ENCODE measurements at regions not wholly inside any gene's neighbourhood (a gene's known extent, or its start where the extent isn't known, plus 50 kb on each side); places are given as distances from the start of the nearest gene placed in this dataset.
"Not testable (repeated sequence)": the region's sequence is repeated elsewhere in the genome, so short reads cannot be mapped to it uniquely, and the experiment has no call there.

- no peak for DNase-seq (ENCODE audit: low read depth in 2 of 2)
These were observed 242.0 kb downstream of the ARHGAP12 start for GRCh38 chr10:31686599-31686998.

DNA sequence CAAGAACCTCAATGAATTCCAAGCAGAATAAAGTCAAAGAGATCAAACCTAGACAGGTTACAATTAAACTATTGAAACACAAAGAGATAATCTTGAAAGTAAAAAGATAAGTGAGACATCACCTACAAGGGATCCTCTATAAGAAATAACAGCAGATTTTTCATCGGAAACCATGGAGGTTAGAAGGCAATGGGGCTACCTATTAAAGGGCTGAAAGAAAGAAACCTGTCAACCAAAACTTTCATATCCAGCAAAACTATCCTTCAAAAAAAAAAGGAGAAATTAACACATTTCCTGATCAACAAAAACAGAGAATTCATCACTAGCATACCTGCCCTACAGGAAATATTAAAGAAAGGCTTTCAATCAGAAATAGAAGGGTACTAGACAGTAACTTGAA lies 244.9 kb downstream of the ARHGAP12 start:
- DNase-seq (ENCODE audit: low read depth in 2 of 2): no peak

DNA sequence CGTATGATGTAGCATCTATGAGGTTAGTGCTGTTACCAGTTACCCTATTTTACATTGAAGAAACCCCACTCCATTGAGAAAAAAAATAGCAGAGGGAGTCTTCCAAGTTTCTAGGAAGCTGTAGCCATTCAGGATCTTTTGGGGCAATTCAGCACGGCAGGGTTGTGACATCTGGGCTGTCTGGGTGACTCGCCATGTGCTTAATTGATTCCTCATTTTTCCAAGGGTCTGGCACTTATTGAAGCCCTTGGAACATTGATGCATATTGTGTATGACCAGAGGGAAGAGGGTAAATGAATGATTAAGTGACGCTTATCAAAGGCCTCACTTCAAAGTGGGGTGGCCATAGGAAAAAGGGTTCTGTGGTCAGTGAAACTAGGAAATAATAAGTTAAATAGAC lies 248.7 kb downstream of the ARHGAP12 start:
- DNase-seq (ENCODE audit: low read depth in 2 of 2): no peak

DNA sequence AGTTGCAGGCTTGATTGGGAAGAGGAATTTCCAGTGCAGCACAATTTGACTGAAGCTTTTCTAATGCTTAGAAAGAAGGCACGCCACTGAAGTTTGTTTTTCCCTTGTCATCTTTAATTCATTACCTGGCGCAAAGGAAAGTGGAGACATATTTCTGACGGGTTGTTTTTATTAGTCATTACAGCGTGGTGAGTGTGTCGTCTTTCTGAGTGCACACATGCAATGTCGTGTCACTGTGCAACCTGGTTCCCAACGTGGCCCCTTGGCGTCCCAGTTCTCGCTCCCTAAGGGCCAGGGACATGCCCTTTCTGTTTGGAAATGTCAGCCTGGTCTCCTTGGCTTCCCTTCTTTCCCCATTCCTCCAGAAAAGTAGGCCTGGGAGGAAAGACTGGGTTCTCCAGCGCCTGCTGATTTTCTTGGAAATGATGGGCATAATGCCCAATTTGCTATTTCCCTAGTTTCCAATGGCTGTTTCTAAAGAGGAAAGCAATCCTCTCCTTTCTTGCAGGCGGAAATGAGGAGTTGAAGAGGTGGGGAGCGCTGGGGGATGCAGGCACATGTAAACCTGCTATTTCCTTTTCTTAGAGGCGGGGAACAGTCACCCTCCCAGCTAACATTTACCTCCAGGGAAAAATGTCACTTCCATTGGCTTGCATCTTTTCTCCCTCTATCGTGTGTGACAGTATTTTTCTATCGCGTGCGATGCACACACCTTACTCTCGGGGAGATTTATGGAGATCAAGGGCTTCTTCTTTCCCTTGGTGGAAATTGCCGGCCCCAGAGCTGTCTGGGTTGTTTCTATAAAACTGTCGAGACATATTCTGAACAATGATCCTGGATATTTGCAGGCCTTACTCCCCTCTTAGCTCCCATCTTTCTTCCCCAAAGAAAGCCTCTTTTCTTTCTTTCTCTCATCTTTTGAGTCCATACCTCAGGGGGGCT lies 249.8 kb downstream of the ARHGAP12 start:
- no peak for DNase-seq (ENCODE audit: low read depth in 2 of 2)

- no peak for DNase-seq (ENCODE audit: low read depth in 2 of 2)
These were observed 250.5 kb downstream of the ARHGAP12 start for GRCh38 chr10:31678139-31678536.

DNA sequence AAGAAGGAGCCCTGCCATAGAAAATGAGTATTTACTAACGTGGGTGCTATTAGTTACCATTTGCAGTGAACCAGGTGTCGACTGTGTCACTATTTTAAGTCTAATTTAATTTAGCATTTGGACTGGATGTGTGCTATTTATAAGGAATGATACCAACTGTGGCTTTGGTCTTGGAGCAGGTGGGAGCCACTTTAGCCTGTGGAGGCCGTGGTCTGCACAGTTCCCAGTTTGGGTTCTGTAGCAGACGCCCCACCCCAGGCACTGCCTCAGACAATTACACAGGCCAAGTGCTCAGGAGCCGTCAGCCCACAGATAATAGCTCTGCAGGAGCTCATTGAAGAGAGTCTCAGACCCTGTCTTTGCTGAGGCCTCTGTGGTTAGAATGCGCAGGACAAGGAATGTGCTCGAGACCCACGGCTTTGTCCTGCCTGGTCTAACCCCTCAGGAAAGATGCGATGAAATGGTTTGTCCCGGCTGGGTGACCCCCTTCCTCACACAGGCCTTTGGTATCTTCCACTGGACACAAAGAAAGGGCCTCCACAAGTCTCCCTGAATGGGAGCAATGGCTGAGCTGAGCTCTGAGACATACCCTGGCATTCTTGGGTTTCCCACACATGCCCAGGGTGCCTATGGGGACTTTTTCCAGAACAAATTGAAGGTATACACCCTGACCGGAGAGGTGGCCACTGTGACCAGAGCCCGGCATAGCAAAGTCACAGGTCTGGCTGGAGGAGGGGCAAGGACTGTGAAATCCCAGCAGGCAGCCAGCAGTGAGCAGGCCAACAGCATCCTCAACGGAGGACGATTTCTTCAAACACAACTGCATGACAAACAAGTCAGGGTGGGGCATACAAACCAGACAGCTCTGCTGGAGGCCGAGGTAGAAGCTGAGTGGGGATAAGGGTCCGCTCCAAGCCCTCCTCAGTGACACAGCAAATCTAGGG lies 251.2 kb downstream of the ARHGAP12 start:
- DNase-seq (ENCODE audit: low read depth in 2 of 2): no peak

DNA sequence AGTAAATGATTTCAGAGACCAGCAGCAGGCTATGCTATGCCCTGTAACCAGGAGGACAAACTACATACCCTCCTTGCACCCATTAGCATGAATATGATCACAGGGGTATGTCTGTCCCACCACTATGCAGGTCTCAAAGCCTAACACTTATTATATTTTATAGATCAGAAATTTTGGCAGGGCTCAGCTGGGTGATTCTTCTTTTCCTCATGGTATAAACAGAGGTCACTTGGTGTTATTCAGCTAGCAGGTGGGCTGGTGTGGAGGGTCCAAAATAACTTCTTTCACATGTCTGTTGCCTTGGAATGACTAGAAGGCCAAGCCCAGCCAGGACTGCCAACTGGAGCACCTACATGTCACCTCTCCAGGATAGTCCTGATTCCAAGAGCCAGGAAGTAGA lies 252.9 kb downstream of the ARHGAP12 start:
- DNase-seq (ENCODE audit: low read depth in 2 of 2): no peak

DNA sequence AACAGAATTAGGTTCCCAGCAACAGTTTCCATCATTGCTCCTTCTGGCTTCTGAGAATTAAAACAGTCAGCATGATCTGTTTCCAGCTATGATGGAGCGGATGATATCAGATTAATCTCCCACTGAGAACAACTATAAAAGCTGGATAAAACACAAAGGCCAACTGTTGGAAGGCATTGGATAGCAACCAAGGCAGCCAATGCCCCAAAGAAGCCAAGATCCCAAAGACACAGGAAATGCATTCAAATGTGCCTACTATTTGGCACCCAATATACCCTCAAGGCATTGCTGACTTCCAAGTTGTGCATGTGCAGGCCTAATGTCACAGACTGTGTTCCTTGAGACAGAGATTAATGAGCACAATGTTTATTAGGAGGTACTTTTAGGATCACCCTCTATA lies 259.3 kb downstream of the ARHGAP12 start:
- DNase-seq (ENCODE audit: low read depth in 2 of 2): no peak

- DNase-seq (ENCODE audit: low read depth in 2 of 2): no peak
These were observed 260.3 kb downstream of the ARHGAP12 start for GRCh38 chr10:31668326-31668725.

DNA sequence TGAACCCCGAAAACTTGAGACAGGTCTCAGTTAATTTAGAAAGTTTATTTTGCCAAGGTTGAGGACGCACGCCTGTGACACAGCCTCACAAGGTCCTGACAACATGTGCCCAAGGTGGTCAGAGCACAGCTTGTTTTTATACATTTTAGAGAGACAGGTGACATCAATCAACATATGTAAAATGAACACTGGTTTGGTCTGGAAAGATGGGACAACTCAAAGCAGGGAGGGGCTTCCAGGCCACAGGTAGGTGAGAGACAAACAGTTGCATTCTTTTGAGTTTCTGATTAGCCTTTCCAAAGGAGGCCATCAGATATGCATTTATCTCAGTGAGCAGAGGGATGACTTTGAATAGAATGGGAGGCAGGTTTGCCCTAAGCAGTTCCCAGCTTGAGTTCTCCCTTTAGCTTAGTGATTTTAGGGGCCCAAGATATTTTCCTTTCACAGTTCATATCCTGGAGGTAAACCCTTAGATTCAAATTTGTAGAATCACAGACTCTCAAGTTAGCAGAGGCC lies 262.8 kb downstream of the ARHGAP12 start:
- not testable (repeated sequence) for DNase-seq (ENCODE audit: low read depth in 2 of 2)

- no peak for DNase-seq (ENCODE audit: low read depth in 2 of 2)
These were observed 263.8 kb downstream of the ARHGAP12 start for GRCh38 chr10:31664803-31665202.

- DNase-seq (ENCODE audit: low read depth in 2 of 2): not testable (repeated sequence)
These were observed 264.6 kb downstream of the ARHGAP12 start for GRCh38 chr10:31664071-31664470.

GRCh38 chr10:31660300-31660699 lies 268.3 kb downstream of the ARHGAP12 start:
- DNase-seq (ENCODE audit: low read depth in 2 of 2): no peak

DNA sequence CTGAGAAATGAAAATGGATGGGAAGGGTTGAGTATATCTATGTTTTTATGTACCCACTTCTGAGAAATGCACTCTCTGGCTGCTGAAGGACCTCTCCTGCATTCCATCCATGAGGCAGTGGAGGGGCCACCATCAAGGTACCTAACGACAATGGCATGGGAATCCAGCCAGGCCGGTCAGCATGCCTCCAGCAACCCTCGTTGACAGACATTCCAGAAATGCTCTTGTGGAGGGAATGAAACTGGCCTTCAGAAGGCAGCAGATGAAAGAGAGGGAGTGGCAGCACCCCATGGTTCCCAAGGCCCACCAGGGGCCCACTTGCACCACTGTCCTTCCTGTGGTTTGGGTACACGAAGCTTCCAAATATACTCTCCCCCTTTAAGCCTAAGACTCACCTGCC lies 269.0 kb downstream of the ARHGAP12 start:
- no peak for DNase-seq (ENCODE audit: low read depth in 2 of 2)

- no peak for DNase-seq (ENCODE audit: low read depth in 2 of 2)
These were observed 271.2 kb downstream of the ARHGAP12 start for GRCh38 chr10:31657434-31657872.

DNA sequence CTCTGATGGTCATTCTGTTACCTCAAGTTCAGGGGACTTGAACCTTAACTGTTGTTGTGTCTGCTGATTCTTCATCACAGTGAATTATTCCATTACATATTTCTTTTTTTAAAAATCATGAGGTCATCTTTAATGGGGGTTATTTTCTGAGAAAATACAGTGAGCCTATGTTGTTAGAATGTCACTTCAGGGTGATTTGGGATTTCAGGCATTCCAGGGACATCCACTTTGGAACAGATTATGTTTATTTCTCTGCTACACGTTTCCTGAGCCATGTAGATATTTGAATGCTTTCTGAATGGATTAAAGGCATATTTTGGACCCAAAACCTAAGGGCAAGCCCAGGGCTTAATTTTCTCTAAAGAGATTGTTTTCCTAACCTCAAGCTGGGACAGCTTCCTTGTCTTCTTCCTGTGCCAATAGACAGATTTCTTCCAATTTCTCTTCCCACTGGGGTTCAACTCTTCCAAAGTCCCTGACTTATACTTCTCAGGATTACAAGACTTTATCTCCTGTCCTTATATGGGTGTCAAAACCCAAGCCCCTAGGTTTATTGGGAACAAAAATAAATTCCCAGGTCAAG lies 271.7 kb downstream of the ARHGAP12 start:
- no peak for DNase-seq (ENCODE audit: low read depth in 2 of 2)

DNA sequence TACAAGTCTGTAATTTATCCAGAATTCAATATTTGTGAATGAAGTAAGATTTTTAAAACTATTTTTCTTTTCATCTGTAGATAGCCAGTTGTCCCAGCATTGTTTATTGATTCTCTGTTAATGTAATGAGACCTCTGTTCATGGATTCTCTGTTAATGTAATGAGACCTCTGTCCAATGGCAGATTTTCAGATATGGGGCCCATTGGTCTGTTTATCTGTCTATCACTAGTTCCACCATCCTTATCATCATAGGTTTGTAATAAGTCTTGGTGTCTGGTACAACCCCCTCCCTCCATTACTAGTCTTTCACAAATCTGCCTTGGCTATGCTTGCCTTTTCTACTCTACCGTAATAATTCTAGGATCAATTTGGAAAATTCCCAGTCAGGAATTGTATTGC lies 276.6 kb downstream of the ARHGAP12 start:
- no peak for DNase-seq (ENCODE audit: low read depth in 2 of 2)

DNA sequence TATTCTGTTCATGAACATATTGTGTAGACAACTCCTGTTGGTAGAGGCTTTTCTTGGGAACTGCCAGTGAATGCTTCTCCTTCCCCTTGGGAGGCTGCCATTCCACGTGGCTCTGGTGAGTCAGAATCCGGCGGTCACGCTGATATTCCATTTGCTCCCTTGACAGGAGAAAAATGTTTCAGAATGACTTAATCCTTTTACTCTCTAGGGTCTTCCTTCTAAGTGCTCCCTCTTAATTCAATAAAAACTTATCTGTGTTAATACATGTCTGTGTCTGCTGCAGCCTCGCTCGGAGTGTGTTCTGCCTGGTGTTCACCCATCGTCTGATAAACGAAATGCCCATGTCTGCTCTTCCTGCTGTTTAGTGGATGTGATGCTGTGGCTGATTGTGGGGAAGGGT lies 278.6 kb downstream of the ARHGAP12 start:
- no peak for DNase-seq (ENCODE audit: low read depth in 2 of 2)

GRCh38 chr10:31648966-31649365 lies 279.7 kb downstream of the ARHGAP12 start:
- no peak for DNase-seq (ENCODE audit: low read depth in 2 of 2)

GRCh38 chr10:31647861-31648260 lies 280.8 kb downstream of the ARHGAP12 start:
- DNase-seq (ENCODE audit: low read depth in 2 of 2): no peak

DNA sequence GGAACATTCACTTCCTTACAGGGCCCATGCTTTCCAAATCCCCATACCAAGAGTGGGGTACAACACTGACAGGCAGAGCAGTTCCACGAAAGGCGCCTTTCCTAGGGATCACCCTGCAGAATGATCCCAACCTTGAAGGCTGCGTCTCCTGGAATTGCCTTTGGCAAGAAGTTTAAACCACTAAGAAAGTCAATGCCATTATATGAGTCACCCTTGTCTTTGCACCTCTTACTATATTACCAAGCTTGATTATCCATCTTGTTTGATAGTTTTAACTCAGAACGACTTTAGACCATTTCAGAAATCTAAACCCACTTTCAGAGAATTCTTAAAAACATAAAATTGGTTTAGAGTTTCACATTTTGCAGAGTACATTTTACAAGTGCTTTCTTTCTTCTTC lies 282.1 kb downstream of the ARHGAP12 start:
- no peak for DNase-seq (ENCODE audit: low read depth in 2 of 2)

DNA sequence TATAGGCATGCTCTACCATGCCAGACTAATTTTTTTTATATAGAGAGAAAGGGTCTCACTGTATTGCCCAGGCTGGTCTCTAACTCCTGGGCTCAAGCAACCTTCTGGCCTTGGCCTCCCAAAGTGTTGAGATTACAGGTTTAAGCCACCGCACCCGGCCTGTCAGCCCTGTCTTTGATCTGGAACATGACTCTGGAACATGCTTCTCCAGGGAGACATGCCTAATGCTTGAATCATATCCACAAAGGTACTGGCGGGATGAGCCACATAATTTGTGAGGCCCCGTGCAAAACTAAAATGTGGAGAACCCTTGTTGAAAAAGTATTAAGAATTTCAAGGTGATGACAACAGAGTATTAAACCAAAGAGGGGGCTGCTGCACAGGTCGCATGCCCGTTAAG lies 282.8 kb downstream of the ARHGAP12 start:
- no peak for DNase-seq (ENCODE audit: low read depth in 2 of 2)
